ENCODE measurements at regions not wholly inside any gene's neighbourhood (a gene's known extent, or its start where the extent isn't known, plus 50 kb on each side); places are given as distances from the start of the nearest gene placed in this dataset.
A peak's percentile ranks its signal among the peaks of the same experiment; 100 is the strongest.
"Not testable (repeated sequence)": the region's sequence is repeated elsewhere in the genome, so short reads cannot be mapped to it uniquely, and the experiment has no call there.

DNA sequence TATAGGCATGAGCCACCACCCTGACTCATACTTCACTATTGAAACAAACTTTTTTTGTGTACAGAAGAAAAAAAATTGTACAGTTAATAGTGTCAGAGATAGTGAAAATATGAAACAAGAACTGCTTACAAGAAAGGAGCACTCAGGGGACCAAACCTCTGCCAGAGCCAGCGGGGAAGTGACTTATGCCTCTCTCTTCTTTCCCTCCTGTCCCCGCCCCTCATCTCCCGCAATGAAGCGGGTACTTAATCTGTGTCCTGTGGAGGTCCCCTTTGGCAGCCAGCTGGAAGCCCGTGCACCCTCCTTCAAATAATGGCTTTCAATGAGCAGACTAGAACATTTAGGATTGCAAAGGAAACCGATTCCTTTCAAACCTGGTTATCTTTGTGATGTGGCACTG is 51.5 kb downstream of the PPIAL4A start:
- peak in 1 of 5 donors; percentile 8 for DNase-seq

GRCh38 chr1:120941836-120942217 is 52.3 kb downstream of the PPIAL4A start:
- peak in 1 of 5 donors; percentile 30 for DNase-seq

DNA sequence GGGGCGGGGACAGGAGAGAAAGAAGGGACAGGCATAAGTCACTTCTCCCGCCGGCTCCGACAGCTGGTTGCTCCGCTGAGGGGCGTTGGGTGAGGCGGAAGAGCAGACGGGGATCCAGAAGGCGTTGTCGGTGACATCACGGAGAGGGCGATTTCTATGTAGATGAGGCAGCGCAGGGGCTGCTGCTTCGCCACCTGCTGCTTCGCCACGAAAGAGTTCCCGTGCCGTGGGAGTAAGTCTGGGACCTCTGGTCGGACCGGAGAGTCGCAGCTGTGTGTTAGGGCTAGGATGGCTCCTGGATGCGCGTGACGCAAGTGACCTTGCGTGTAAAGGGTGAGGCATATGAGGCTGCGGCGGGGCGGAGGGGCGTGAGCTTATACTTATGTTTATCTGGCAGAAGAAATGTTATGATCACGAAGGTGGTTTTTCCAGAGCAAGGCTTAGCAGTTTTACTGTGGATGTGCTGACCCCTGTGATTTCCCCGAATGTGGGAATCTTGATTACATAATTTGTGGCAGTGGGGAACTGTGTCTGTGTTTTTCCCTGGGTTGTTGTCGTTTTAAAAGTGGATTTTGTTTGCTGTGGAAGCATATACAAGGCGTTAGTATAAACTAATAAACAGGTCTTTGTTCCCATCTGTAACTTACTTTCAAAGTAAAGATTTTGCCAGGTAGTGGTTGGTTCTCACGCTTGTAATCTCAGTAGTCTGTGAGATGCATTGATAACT is 52.8 kb downstream of the PPIAL4A start:
- peak; percentile 63 to 88 (median 71) for DNase-seq

- DNase-seq, result not testable (repeated sequence)
Observed at GRCh38 chr1:120942945-120943319, 53.4 kb downstream of the PPIAL4A start.

DNA sequence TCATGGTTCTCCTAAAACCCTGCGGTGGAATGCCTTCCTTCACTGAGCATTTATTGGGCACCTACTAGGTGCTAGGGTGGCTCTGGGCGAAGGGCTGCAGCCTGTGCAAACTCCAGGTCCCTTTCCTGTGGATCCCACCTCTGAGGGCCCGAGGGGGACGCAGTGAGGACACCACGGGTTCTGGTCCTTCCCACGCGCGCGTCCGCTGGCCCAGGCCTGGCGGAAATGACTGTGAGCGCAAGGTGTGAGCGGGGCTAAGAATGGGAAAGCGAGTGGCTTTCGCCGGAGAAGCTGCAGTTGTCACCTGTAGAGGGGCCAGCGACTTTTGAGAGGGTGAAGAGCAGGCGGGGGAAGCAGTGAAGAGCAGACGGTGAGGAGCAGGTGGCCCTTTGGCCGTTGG is 55.1 kb downstream of the PPIAL4A start:
- not testable (repeated sequence) for DNase-seq

GRCh38 chr1:120945122-120945521 is 55.6 kb downstream of the PPIAL4A start:
- DNase-seq, result not testable (repeated sequence)

GRCh38 chr1:120947114-120947513 is 57.5 kb downstream of the PPIAL4A start:
- not testable (repeated sequence) for DNase-seq

DNA sequence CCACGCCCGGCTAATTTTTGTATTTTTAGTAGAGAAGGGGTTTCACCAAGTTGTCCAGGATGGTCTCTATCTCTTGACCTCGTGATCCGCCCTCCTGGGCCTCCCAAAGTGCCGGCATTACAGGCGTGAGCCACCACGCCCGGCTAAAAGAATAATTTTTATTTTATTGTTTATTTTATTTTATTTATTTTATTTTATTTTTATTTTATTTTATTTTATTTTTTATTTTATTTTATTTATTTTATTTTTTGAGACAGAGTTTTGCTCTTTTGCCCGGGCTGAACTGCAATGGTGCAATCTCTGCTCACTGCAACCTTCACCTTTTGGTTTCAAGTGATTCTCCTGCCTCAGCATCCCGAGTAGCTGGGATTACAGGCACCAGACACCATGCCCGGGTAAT is 60.2 kb downstream of the PPIAL4A start:
- DNase-seq, result not testable (repeated sequence)

DNA sequence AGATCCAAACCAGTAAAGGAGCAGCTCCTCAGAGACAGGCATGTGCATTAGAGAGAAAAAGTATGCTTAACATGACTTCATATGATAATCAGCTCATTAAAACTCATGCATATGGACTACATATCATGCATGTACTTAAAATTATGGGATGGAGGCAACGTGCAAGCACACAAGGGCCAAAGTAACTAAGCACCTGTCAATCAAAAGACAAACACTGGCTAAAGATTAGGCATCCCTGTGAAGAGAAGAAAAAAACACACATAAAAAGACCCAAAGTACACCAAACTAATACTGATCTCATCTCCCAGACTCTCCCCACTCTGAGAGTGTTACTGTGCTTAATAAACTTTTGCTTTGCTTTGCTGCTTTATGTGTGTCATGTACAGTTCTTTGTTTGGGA is 61.1 kb downstream of the PPIAL4A start:
- DNase-seq, result not testable (repeated sequence)

GRCh38 chr1:120951100-120951499 is 61.5 kb downstream of the PPIAL4A start:
- DNase-seq, result not testable (repeated sequence)

- DNase-seq, result not testable (repeated sequence)
Observed at GRCh38 chr1:120952207-120952870, 62.8 kb downstream of the PPIAL4A start.

DNA sequence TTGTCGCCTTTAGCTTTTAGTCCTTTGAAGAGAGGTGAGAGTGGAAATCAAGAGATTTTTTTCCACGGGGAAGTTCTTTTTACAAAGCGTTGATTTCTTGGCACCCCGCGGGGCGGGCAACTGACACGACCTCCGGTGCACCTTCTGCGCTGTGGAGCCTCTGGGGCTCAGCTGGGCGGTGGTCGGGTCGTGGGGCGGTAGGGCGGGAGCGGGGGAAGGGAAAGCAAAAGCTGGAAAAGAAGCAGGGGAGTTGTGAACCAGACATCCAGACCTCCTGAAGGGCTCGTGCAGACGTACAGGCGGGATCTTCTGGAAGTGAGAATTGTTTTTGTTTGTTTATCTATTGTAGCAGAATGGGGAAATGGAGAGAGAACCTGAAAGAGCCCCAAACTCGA is 63.3 kb downstream of the PPIAL4A start:
- not testable (repeated sequence) for DNase-seq

- no peak for DNase-seq
Observed at GRCh38 chr1:120954736-120955135, 65.2 kb downstream of the PPIAL4A start.

DNA sequence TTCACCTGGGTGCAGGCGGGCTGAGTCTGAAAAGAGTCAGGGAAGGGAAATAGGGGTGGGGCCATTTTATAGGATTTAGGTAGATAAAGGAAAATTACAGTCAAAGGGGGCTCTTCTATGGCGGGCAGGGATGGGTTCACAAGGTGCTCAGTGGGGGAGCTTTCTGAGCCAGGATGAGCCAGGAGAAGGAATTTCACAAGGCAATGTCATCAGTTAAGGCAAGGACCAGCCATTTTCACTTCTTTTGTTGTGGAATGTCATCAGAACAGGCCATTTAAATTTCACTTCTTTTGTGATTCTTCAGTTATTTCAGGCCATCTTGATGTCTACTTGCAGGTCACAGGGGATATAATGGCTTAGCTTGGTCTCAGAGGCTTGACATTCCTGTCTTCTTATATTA is 66.4 kb downstream of the PPIAL4A start:
- DNase-seq, result not testable (repeated sequence)

DNA sequence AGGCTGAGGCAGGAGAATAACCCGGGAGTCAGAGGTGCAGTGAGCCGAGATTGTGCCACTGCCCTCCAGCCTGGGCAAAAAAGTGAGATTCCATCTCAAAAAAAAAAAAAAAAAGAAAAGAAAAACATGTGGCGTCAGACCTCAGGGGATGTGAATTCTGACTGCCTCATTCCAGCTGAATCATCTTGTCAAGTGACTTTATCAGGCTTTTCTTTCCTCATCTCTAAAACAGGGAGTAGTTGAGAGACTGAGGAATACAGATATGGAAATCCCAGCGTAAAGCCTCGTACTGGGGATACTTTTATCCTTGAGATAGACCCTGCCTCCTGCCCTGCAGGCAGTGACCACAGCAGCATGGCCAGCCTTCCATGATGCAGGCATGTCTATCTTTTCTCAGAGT is 76.4 kb downstream of the PPIAL4A start:
- DNase-seq, result not testable (repeated sequence)

DNA sequence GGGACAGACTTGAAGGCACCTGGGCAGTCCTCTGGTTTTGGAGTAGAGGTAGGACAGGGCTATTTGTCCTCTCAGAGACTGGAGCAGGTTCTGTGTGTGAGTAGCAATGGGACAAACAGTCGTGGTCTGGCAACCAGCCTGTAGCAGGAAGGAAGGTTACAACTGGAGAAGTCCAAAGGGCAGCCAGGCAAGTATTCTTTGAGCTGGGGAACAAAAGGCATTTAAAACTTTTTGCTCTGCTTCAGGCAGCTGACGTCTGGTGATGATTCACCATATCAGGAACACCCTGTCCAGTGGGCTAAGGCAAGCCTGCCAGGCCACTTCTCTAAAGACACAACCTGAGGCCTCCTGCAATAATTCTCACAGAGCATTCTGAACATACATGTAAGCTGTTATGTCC is 83.3 kb downstream of the PPIAL4A start:
- not testable (repeated sequence) for DNase-seq

DNA sequence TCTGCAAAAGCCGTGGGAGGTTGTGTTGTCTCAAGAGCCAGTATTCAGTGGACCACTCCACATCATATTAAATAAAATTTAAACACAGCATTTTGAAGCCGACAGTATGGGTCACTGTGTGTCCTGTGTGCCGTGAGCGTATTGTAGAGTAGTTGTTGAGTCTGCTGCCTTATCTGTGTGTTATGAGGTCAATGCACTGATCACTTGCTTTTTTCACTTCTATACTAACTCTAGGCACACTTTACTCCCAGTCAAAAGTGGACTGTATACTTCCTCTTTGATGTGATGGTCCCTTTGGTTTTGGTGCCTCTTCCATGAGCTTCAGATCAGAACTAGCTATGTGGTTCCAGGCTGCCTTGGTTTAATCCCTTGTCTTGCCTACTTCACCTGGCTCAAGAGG is 84.3 kb downstream of the PPIAL4A start:
- DNase-seq, result not testable (repeated sequence)

- DNase-seq, result not testable (repeated sequence)
Observed at GRCh38 chr1:120977279-120977678, 87.7 kb downstream of the PPIAL4A start.

DNA sequence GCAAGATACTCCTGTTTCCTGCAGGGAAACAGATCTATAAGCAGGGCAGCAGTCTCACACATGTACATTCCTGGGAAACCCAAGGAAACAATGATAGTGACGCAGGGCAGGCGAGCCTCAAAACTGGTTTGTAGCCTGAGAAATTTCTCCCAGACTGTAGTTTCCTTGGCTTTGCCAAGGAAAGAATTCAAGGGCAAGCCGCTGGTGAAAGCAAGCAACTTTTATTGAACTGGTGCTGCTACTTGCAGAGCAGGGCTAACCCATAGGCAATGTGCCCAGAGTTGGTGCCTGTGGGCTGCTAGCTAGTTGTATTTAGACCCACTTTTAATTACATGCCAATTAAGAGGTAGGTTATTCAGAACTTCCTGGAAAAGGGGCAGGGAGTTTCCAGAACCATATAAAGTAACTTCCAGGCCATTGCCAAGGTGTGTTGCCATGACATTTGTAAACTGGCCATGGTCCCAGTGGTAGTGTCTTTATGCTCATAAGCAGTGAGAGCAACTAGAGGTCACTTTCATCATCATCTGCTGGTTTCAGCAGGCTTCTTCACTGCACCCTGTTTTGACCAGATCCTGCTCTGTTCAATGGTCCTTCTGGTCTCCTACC is 92.0 kb downstream of the PPIAL4A start:
- not testable (repeated sequence) for DNase-seq

- DNase-seq, result not testable (repeated sequence)
Observed at GRCh38 chr1:120994614-120995013, 105.0 kb downstream of the PPIAL4A start.

- DNase-seq, result not testable (repeated sequence)
Observed at GRCh38 chr1:120995025-120995424, 105.5 kb downstream of the PPIAL4A start.

DNA sequence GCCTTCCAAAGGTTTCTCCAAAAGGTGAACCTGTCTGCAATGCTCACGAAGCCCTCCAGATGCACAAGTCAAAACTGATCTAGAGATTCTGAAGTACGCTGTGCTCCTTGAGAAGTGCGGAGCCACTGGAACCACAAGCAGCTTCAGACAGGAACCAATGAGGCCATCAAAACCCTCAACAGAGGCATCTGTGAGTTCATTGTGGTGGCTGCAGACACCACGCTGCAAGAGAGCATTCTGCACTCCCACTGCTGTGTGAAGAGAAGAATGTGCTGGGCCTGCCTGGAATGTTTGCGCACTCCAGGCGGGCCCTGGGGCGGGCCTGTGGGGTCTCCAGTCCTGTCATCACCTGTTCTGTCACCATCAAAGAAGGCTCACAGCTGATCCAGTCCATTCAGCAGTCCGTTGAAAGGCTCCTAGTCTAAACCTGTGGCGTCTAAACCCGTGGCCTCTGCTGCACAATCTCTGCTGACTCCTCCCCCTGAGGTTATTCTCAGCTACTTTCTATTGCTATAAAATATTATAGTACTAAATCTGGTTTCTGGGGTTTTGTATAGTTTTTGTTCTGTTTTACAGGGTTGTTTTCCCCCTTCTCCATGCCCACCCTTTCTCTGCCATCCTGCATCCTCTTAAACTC is 111.6 kb downstream of the PPIAL4A start:
- not testable (repeated sequence) for DNase-seq

DNA sequence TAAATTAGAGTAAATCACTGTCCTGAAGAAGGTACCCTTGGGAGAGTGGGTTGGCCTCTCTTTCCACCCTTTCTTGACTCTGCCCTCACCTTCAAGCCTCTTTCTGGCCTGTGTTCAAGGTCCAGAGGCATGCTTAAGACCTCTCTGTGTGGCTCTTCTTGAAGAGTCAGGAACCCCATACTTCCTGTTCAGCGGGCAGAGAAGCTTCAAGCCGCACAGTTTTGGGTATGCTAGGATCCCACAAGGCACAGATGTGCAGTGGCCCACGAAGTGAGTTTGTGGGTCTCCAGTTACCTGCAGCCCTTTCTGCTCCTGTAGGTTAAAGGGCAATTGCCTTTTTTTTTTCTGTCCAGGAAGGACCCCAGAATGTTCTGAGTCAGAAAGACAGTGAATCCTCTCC is 113.7 kb downstream of the PPIAL4A start:
- not testable (repeated sequence) for DNase-seq

Data from T-helper 1 cell (primary cell).